ENCODE measurements at regions not wholly inside any gene's neighbourhood (a gene's known extent, or its start where the extent isn't known, plus 50 kb on each side); places are given as distances from the start of the nearest gene placed in this dataset.
"Not testable (repeated sequence)": the region's sequence is repeated elsewhere in the genome, so short reads cannot be mapped to it uniquely, and the experiment has no call there.

- ATAC-seq, result no peak
- ChIA-PET CTCF (no interaction called here), POLR2A (no interaction called here)
- Mint-ChIP-seq H3K9me3 (ENCODE audit: low read depth) (peaks cover 7% of the 10 kb centered on the region), H3K4me3 (no peak overlapping the region), H3K36me3 (ENCODE audit: low read depth) (no peaks in the 10 kb centered on the region), H3K4me1 (no peaks in the 10 kb centered on the region), H3K27ac (no peak overlapping the region), H3K27me3 (peaks cover 2% of the 10 kb centered on the region)
- DNase-seq, result no peak
- intact Hi-C loops (cut with DNase I, micrococcal nuclease), result no loop called here
These were observed 485.4 kb upstream of the CCDC196 start for GRCh38 chr14:66000766-66001165.

GRCh38 chr14:66001356-66001755 lies 484.8 kb upstream of the CCDC196 start:
- ATAC-seq (no peak), DNase-seq (no peak)
- Mint-ChIP-seq H3K36me3 (ENCODE audit: low read depth) (no peaks in the 10 kb centered on the region), H3K9me3 (ENCODE audit: low read depth) (peaks cover 7% of the 10 kb centered on the region), H3K4me1 (no peaks in the 10 kb centered on the region), H3K27me3 (peaks cover 2% of the 10 kb centered on the region), H3K27ac (no peak overlapping the region), H3K4me3 (no peak overlapping the region)
- intact Hi-C loops (cut with DNase I, micrococcal nuclease), result no loop called here
- CTCF ChIA-PET, result no interaction called here
- POLR2A ChIA-PET, result no interaction called here

- CTCF ChIA-PET, result interaction anchor here (1.2 kb wide), 1 partner anchor 13 kb away, joined by 4 read pairs; no protein-coding TSS in a partner anchor
- Mint-ChIP-seq H3K4me3 (no peak overlapping the region), H3K36me3 (ENCODE audit: low read depth) (no peaks in the 10 kb centered on the region), H3K9me3 (ENCODE audit: low read depth) (peaks cover 7% of the 10 kb centered on the region), H3K27me3 (peaks cover 2% of the 10 kb centered on the region), H3K27ac (no peak overlapping the region), H3K4me1 (no peaks in the 10 kb centered on the region)
- intact Hi-C loops (cut with DNase I, micrococcal nuclease), result no loop called here
- POLR2A ChIA-PET, result no interaction called here
- ATAC-seq (no peak), DNase-seq (no peak)
These were observed 483.0 kb upstream of the CCDC196 start for GRCh38 chr14:66003082-66003730.

GRCh38 chr14:66005900-66006434 lies 480.2 kb upstream of the CCDC196 start:
- Mint-ChIP-seq H3K4me3 (no peak overlapping the region), H3K4me1 (no peaks in the 10 kb centered on the region), H3K27ac (no peak overlapping the region), H3K9me3 (ENCODE audit: low read depth) (no peaks in the 10 kb centered on the region), H3K27me3 (peaks cover 2% of the 10 kb centered on the region), H3K36me3 (ENCODE audit: low read depth) (no peaks in the 10 kb centered on the region)
- ATAC-seq (no peak), DNase-seq (no peak)
- intact Hi-C loops (cut with DNase I, micrococcal nuclease), result no loop called here
- ChIA-PET POLR2A (no interaction called here), CTCF (no interaction called here)

- intact Hi-C loops (cut with DNase I, micrococcal nuclease), result no loop called here
- Mint-ChIP-seq H3K27ac (no peak overlapping the region), H3K9me3 (ENCODE audit: low read depth) (no peaks in the 10 kb centered on the region), H3K4me3 (no peak overlapping the region), H3K36me3 (ENCODE audit: low read depth) (no peaks in the 10 kb centered on the region), H3K27me3 (peaks cover 2% of the 10 kb centered on the region), H3K4me1 (peaks cover 10% of the 10 kb centered on the region)
- DNase-seq, result no peak
- ChIA-PET POLR2A (no interaction called here), CTCF (interaction anchor here (0.7 to 1.6 kb wide), 4 partner anchors 9 to 184 kb away, joined by 3 to 5 read pairs (median 4); no protein-coding TSS in a partner anchor)
- no peak for ATAC-seq
These were observed 477.5 kb upstream of the CCDC196 start for GRCh38 chr14:66008631-66009030.

- ChIA-PET CTCF (interaction anchor here (0.9 to 1.6 kb wide), 3 partner anchors 9 to 184 kb away, joined by 3 to 5 read pairs (median 4); no protein-coding TSS in a partner anchor), POLR2A (no interaction called here)
- no peak overlapping the region for H3K27ac Mint-ChIP-seq
- intact Hi-C loops (cut with DNase I, micrococcal nuclease), result no loop called here
- no peak overlapping the region for H3K4me3 Mint-ChIP-seq
- ATAC-seq, result no peak
- H3K9me3 Mint-ChIP-seq (ENCODE audit: low read depth), result no peaks in the 10 kb centered on the region
- DNase-seq, result no peak
- peaks cover 10% of the 10 kb centered on the region for H3K4me1 Mint-ChIP-seq
- peaks cover 2% of the 10 kb centered on the region for H3K27me3 Mint-ChIP-seq
- H3K36me3 Mint-ChIP-seq (ENCODE audit: low read depth), result no peaks in the 10 kb centered on the region
These were observed 477.1 kb upstream of the CCDC196 start for GRCh38 chr14:66009089-66009488.

GRCh38 chr14:66010695-66011094 lies 475.5 kb upstream of the CCDC196 start:
- DNase-seq (no peak), ATAC-seq (no peak)
- H3K4me1 Mint-ChIP-seq, result peaks cover 10% of the 10 kb centered on the region
- H3K36me3 Mint-ChIP-seq (ENCODE audit: low read depth), result no peaks in the 10 kb centered on the region
- ChIA-PET CTCF (interaction anchor here (1.4 kb wide), 1 partner anchor 50 kb away, joined by 4 read pairs; no protein-coding TSS in a partner anchor), POLR2A (interaction anchor here (1.1 kb wide), 1 partner anchor 18 kb away, joined by 3 read pairs; no protein-coding TSS in a partner anchor)
- no peaks in the 10 kb centered on the region for H3K27me3 Mint-ChIP-seq
- no peak overlapping the region for H3K27ac Mint-ChIP-seq
- H3K9me3 Mint-ChIP-seq (ENCODE audit: low read depth), result no peaks in the 10 kb centered on the region
- H3K4me3 Mint-ChIP-seq, result no peak overlapping the region
- intact Hi-C loops (cut with DNase I, micrococcal nuclease), result loop anchor here in 1 of 2 experiments (2.0 kb wide), 1 partner anchor 50 kb away; no protein-coding TSS in a partner anchor

GRCh38 chr14:66011855-66012254 lies 474.3 kb upstream of the CCDC196 start:
- ChIA-PET CTCF (interaction anchor here (0.5 to 0.7 kb wide), 2 partner anchors 35 to 383 kb away, joined by 3 read pairs; no protein-coding TSS in a partner anchor), POLR2A (no interaction called here)
- no peak for DNase-seq
- intact Hi-C loops (cut with DNase I, micrococcal nuclease), result loop anchor here in 1 of 2 experiments (2.0 kb wide), 1 partner anchor 51 kb away; no protein-coding TSS in a partner anchor
- Mint-ChIP-seq H3K27me3 (peaks cover 4% of the 10 kb centered on the region), H3K4me3 (no peak overlapping the region), H3K9me3 (ENCODE audit: low read depth) (no peaks in the 10 kb centered on the region), H3K27ac (no peak overlapping the region), H3K4me1 (peaks cover 10% of the 10 kb centered on the region), H3K36me3 (ENCODE audit: low read depth) (no peaks in the 10 kb centered on the region)
- peak; percentile 51 for ATAC-seq

GRCh38 chr14:66013607-66014006 lies 472.6 kb upstream of the CCDC196 start:
- H3K4me3 Mint-ChIP-seq; H3K36me3 Mint-ChIP-seq (ENCODE audit: low read depth); ATAC-seq; POLR2A ChIA-PET; H3K27me3 Mint-ChIP-seq; intact Hi-C loops (cut with DNase I, micrococcal nuclease); H3K9me3 Mint-ChIP-seq (ENCODE audit: low read depth); DNase-seq; H3K27ac Mint-ChIP-seq: not testable (repeated sequence)
- H3K4me1 Mint-ChIP-seq, result peaks cover 10% of the 10 kb centered on the region
- CTCF ChIA-PET, result interaction anchor here (1.4 kb wide), 1 partner anchor 53 kb away, joined by 4 read pairs; no protein-coding TSS in a partner anchor

- POLR2A ChIA-PET, result no interaction called here
These were observed 470.9 kb upstream of the CCDC196 start for GRCh38 chr14:66015071-66015780.

GRCh38 chr14:66017927-66018326 lies 468.2 kb upstream of the CCDC196 start:
- POLR2A ChIA-PET, result no interaction called here
- intact Hi-C loops (cut with DNase I, micrococcal nuclease), result no loop called here
- CTCF ChIA-PET, result interaction anchor here (1.2 to 1.3 kb wide), 2 partner anchors 9 to 18 kb away, joined by 4 to 5 read pairs; no protein-coding TSS in a partner anchor

More at GRCh38 chr14:66015071-66015780, 470.9 kb upstream of the CCDC196 start:
- H3K9me3 Mint-ChIP-seq (ENCODE audit: low read depth), result no peaks in the 10 kb centered on the region
- CTCF ChIA-PET, result interaction anchor here (1.4 kb wide), 1 partner anchor 55 kb away, joined by 4 read pairs; no protein-coding TSS in a partner anchor
- peaks cover 6% of the 10 kb centered on the region for H3K27me3 Mint-ChIP-seq
- peaks cover 10% of the 10 kb centered on the region for H3K4me1 Mint-ChIP-seq
- intact Hi-C loops (cut with DNase I, micrococcal nuclease), result no loop called here
- DNase-seq (no peak), ATAC-seq (no peak)
- H3K4me3 Mint-ChIP-seq, result no peak overlapping the region
- no peak overlapping the region for H3K27ac Mint-ChIP-seq
- H3K36me3 Mint-ChIP-seq (ENCODE audit: low read depth), result no peaks in the 10 kb centered on the region

More at GRCh38 chr14:66017927-66018326, 468.2 kb upstream of the CCDC196 start:
- no peak overlapping the region for H3K4me3 Mint-ChIP-seq
- H3K36me3 Mint-ChIP-seq (ENCODE audit: low read depth), result no peaks in the 10 kb centered on the region
- ATAC-seq (no peak), DNase-seq (no peak)
- no peaks in the 10 kb centered on the region for H3K4me1 Mint-ChIP-seq
- H3K27ac Mint-ChIP-seq, result no peak overlapping the region
- no peaks in the 10 kb centered on the region for H3K9me3 Mint-ChIP-seq (ENCODE audit: low read depth)
- H3K27me3 Mint-ChIP-seq, result peaks cover 6% of the 10 kb centered on the region
